ENCODE measurements at regions not wholly inside any gene's neighbourhood (a gene's known extent, or its start where the extent isn't known, plus 50 kb on each side); places are given as distances from the start of the nearest gene placed in this dataset.

DNA sequence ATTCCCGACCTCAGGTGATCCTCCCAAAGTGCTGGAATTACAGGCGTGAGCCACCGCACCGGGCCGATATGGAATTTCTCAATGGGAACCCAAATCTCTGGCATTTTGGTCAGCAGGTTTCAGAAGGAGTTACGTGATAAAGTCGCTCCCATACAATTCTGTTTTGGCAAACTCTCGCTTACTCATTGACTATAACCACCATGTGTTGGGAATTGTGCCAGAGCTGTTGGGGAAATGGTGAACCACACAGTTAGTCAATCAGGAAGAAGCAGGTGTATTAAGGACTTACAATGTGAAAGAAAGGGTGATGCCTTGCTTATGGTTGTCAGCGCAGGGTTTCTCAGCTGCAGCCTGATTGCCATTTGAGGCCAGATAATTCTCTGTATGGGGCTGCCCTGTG lies 410.5 kb downstream of the QKI start:
- no peak for DNase-seq

DNA sequence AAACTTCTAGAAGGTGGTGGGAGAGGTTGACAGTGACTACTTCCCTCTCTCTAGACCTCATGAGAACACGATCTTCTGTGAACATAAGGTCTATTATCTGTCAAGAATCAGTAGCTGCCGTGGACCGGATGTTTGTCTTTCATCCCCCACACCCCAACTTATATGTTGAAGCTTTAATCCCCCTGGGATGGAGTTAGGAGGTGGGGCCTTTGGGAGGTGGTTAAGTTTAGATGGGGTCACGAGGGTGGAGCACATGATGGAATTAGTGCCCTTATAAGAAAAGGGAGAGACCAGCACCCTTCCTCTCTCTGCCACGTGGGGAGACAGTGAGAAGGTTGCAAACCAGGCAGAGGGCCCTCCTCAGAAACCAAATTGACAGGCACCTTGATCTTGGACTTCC lies 409.1 kb downstream of the QKI start:
- TF ChIP-seq, protein P1, sequence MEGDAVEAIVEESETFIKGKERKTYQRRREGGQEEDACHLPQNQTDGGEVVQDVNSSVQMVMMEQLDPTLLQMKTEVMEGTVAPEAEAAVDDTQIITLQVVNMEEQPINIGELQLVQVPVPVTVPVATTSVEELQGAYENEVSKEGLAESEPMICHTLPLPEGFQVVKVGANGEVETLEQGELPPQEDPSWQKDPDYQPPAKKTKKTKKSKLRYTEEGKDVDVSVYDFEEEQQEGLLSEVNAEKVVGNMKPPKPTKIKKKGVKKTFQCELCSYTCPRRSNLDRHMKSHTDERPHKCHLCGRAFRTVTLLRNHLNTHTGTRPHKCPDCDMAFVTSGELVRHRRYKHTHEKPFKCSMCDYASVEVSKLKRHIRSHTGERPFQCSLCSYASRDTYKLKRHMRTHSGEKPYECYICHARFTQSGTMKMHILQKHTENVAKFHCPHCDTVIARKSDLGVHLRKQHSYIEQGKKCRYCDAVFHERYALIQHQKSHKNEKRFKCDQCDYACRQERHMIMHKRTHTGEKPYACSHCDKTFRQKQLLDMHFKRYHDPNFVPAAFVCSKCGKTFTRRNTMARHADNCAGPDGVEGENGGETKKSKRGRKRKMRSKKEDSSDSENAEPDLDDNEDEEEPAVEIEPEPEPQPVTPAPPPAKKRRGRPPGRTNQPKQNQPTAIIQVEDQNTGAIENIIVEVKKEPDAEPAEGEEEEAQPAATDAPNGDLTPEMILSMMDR (IDR thresholded peaks at IDR 0.05; ENCODE audit: low read depth, low read length), result no peak
- H3K4me1 ChIP-seq, result peaks cover 28% of the 10 kb centered on the region

More for the DNA sequence above, 410.5 kb downstream of the QKI start:
- no peaks in the 10 kb centered on the region for H3K36me3 ChIP-seq
- no peaks in the 10 kb centered on the region for H3K27me3 ChIP-seq
- H3K9me3 ChIP-seq, result no peaks in the 10 kb centered on the region
- peaks cover 28% of the 10 kb centered on the region for H3K4me1 ChIP-seq
- no peak overlapping the region for H3K4me3 ChIP-seq (ENCODE audit: low read depth, low read length)
- TF ChIP-seq, protein P1 (IDR thresholded peaks at IDR 0.05; ENCODE audit: low read depth, low read length), result no peak

DNA sequence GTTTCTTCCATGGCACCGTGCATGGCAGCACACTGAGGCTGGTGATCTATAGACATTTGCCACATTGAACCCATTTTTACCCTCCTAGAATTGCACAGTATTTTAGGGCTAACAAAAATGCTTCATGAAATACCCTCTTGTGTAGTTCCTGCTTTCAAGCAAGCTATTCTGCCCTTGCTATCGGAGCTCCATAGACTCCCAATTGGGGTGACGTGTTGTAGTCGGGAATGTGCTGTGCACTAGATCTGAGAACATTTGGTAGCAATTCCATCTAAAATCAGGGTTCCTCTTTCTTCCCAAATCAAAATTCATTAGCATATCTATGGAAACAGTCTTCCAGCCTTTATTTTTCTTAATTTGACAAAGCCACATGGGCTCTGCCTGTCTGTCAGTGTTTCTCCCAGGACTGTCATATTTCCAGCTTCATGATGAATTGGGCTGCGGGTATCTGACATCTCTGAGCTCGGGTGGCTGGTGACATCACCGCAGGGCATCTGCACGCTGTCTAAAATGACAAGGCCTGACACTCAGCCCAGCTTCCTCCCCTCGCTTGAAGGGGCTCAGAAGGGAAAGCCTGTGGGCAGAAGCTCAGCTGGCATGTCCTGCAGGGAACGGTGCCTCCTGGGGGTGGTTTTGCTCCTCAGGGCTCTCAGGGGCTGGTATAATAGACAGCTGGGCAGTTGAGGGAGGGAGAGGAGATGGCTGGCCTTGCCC lies 406.4 kb downstream of the QKI start:
- H3K4me3 ChIP-seq (ENCODE audit: low read depth, low read length), result peak overlapping the region; percentile 22; the same call in 1 of the 2 replicates
- H3K36me3 ChIP-seq, result no peaks in the 10 kb centered on the region
- TF ChIP-seq, protein P1 (IDR thresholded peaks at IDR 0.05; ENCODE audit: low read depth, low read length), result peak; percentile 55
- no peaks in the 10 kb centered on the region for H3K9me3 ChIP-seq
- DNase-seq, result peak; percentile 94
- peaks cover 19% of the 10 kb centered on the region for H3K4me1 ChIP-seq
- no peaks in the 10 kb centered on the region for H3K27me3 ChIP-seq

More for the DNA sequence above, 409.1 kb downstream of the QKI start:
- DNase-seq, result no peak
- Histone ChIP-seq H3K27me3 (no peaks in the 10 kb centered on the region), H3K9me3 (no peaks in the 10 kb centered on the region), H3K36me3 (no peaks in the 10 kb centered on the region), H3K4me3 (ENCODE audit: low read depth, low read length) (no peak overlapping the region)

DNA sequence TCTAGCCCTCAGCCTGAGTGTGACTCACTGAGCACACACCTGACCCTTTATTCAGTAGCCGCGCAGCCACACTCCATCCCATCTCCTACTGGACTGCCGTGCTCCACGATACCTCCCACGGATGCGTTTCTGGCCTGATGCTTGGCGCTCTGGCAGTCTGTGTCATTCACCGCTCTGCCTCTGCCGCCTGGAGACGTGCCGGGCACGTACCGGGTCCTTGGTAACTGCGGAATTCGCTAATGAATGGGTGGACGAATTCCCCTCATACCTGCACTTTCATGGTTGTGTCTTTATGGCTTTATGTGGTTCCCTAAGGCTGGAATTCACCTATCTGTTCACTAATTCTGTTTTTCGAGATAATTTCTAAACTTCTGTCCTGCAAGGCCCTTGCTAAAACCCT lies 405.7 kb downstream of the QKI start:
- Histone ChIP-seq H3K9me3 (no peaks in the 10 kb centered on the region), H3K4me3 (ENCODE audit: low read depth, low read length) (no peak overlapping the region), H3K4me1 (peaks cover 26% of the 10 kb centered on the region), H3K36me3 (no peaks in the 10 kb centered on the region), H3K27me3 (no peaks in the 10 kb centered on the region)
- no peak for DNase-seq
- TF ChIP-seq, protein P1 (IDR thresholded peaks at IDR 0.05; ENCODE audit: low read depth, low read length), result no peak

DNA sequence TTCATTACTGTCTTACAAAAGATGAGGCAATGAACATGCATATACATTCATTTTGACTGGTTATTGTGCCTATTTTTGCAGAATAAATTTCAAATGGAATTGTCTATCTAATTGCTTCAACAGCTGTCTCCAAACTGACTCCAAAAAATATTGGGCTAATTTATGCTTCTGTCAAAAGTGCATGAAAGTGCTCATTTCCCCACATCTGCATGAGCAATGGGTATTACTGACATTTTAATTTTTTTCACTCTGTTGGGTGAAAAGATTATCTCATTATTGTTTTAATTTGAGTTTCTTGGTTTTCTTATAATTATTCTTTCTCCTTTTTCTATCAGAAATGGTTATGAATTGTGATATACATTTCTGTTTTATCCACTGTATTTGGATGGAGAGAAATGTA lies 404.2 kb downstream of the QKI start:
- DNase-seq, result no peak
- Histone ChIP-seq H3K36me3 (no peaks in the 10 kb centered on the region), H3K9me3 (no peaks in the 10 kb centered on the region), H3K27me3 (no peaks in the 10 kb centered on the region), H3K4me1 (peaks cover 37% of the 10 kb centered on the region), H3K4me3 (ENCODE audit: low read depth, low read length) (no peak overlapping the region)
- TF ChIP-seq, protein P1 (IDR thresholded peaks at IDR 0.05; ENCODE audit: low read depth, low read length), result no peak

DNA sequence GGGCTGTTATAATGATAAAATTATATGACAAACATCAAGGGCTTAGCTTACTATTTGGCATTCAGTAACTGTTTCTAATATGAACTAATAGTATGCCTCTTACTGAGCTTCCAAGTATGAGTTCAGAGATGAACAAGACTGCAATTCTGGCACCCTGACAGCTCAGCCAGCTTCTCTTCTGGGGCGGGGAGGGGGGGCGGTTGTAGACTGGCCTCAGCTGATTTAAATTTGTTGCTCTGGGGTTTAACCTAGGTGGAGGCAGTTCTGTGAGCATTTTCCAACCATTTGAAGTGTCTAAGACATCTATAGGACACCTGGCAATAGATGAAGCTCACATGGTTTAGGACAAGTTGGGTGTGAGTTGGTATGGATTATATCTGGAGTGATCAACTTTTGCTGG lies 401.9 kb downstream of the QKI start:
- Histone ChIP-seq H3K27me3 (no peaks in the 10 kb centered on the region), H3K36me3 (no peaks in the 10 kb centered on the region), H3K4me1 (peaks cover 38% of the 10 kb centered on the region), H3K9me3 (no peaks in the 10 kb centered on the region), H3K4me3 (ENCODE audit: low read depth, low read length) (no peak overlapping the region)
- no peak for DNase-seq
- TF ChIP-seq, protein P1 (IDR thresholded peaks at IDR 0.05; ENCODE audit: low read depth, low read length), result no peak
